GM19452 (cell line): ENCODE measurements at regions not wholly inside any gene's neighbourhood (a gene's known extent, or its start where the extent isn't known, plus 50 kb on each side); places are given as distances from the start of the nearest gene placed in this dataset.
"Not testable (repeated sequence)": the region's sequence is repeated elsewhere in the genome, so short reads cannot be mapped to it uniquely, and the experiment has no call there.

ENCODE experiments used
- ATAC-seq: cut with Tn5 transposase; IDR thresholded peaks from one replicate; pipeline ENCODE4 v1.9.1; 2021; ENCODE audit not compliant: unreplicated experiment

DNA sequence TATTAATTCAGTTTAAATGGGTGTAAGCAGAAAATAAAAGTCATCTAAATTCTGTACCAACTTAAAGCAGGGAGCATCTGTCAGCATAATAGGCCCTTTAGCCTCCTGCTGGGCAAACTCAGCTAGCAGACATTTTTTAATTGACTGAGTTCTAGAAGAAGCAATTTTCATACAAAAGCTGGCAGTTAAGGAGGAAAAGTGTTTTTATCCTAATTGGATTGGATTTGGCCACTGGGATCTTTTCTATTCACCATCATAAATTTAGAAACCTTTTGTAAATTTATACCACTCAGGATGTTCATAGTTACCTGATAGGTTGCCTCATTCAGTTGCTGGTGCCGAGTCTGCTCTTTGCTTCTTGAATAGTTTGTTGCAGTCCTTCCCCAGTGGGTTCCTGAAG, 262.7 kb upstream of the FSIP2 start:
- ATAC-seq: no peak

DNA sequence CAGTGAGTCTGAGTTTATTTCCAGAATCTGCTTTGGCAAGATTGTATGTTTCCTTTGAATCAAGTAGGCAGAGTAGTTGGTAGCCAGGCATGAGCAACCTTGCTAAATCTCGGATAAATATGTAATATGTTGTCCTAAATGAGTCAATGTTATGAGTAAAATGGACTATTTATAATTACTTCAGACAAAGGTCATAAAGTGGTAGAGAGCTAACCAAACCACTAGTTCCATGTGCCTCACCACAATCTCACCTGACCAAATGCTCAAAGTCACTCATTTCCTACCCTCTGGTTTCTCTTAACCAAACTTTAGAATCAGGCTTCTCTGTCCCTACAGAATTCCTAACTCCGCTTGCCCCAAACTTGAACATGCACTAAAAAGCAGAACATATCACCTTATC, 261.2 kb upstream of the FSIP2 start:
- no peak for ATAC-seq

DNA sequence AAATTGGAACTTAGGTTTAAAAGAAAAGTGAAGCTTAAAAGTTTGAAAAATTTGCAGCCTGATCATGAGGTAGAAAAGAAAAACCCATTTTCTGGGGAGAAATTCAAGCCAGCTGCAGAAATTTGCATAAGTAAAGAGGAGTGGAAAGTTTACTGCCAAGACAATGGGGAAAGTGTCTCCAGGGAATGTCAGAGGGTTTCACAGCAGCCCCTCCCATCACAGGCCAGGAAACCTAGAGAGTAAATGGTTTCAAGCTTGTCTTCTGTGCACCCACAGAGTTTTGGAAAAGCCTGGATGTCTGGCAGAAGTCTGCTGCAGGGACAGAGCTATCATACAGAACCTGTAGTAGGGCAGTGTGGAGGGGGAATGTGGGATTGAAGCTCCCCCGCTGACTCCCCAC, 254.0 kb upstream of the FSIP2 start:
- ATAC-seq: no peak

DNA sequence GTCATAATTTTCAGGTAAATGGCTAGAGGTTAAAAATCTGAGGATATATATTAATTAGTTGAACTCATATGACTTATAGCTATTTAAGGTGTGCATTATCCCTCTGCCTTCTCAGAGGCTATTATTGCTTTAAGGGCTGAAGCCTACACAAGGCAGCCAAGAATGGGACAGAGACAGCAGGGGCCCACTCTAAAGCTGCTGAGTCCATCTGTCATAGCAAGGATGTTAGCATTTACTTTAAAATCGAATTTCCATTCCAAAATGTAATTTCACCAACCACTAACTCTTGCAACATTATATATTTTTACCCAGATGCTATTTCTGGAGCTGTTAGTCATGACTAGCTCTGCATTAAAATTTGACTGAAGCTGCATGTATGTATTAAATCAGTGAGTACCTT, 236.3 kb upstream of the FSIP2 start:
- no peak for ATAC-seq

DNA sequence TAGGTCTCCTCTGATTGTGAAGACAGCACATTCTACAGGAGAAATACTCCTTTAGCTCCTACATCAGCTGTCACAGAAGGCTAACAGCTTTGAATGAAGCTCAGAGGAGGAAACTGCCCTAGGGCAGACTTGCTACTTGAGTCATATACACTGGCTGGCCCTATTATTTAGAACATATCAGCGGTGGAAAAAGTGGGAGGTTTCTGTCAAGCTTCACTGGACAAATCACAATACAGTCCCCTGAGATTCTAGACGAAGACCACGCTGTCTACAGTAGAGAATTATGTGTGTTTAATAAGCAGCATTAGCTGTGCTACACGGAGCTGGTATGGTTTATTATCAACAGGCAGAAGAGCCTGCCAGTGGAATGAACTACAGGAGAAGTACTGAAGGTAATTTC, 230.9 kb upstream of the FSIP2 start:
- no peak for ATAC-seq

DNA sequence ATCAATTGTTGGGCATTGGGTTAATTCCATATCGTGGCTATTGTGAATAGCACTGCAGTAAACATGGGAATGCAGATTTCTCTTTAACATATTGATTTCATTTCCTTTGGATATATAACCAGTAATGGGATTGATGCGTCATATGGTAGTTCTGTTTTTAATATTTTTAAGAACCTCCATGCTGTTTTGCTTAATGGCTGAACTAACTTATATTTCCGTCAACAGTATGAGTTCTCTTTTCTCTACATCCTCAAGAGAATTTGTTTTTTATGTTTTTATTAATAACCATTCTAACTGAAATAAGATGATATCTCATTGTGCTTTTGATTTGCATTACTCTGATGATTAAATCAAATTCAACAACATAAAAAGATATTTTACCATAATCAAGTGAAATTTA, 228.5 kb upstream of the FSIP2 start:
- ATAC-seq: no peak

DNA sequence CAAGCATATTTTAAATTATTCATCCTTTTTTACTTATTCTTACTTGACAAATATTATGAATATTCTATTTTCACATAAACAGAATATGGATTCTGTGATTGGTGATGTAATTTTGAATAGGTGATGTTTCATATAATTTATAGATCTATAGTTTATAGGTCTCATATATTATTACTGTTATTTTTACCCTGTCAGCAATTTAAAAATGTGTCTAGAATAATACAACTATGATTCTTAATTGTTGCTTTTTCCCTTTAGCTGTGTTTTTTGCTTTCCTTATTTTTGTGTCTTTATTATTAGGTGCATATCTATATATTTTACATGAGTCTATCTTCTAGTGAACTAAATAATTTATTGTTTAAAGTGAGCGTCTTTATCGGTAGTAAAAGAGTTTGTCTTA, 226.7 kb upstream of the FSIP2 start:
- ATAC-seq: no peak

DNA sequence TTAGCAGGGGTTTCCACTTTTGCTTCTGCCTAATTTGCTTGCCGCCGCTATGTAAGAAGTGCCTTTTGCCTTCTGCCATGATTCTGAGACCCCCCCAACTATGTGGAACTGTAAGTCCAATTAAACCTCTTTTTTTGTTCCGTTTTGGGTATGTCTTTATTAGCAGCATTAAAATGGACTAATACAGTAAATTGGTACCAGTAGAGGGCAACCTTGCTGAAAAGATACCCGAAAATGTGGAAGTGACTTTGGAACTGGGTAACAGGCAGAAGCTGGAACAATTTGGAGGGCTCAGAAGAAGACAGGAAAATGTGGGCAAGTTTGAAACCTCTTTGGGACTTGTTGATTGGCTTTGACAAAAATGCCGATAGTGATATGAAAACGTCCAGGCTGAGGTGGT, 216.1 kb upstream of the FSIP2 start:
- ATAC-seq: no peak

DNA sequence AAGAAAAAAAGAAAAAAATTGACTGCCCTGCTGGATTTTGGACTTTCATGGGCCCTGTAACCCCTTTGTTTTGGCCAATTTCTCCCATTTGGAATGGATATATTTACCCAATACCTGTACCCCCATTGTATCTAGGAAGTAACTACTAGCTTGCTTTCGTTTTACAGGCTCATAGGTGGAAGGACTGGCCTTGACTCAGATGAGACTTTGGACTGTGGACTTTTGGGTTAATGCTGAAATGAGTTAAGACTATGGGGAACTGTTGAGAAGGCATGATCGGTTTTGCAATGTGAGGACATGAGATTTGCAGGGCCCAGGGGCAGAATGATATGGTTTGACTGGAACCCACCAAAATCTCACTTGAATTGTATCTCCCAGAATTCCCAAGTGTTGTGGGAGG, 214.4 kb upstream of the FSIP2 start:
- not testable (repeated sequence) for ATAC-seq

DNA sequence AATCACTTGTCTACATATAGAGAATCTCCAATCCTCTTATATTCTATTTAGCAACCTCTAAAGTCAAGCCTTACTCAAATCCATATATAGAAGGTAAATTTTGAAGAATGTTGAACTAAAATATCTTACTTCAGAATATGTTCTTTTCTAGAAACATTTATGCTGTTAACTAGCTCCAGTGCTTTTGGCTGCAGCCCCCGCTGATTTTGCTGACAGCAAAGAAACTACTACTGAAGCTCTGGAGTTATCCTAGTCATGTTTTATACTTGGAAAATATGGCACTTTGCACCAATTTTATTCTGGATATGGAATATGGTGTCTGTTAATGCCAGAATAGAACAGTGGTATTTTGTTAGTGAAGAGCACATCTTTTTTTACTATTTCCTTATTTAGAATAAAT, 212.4 kb upstream of the FSIP2 start:
- ATAC-seq: no peak

DNA sequence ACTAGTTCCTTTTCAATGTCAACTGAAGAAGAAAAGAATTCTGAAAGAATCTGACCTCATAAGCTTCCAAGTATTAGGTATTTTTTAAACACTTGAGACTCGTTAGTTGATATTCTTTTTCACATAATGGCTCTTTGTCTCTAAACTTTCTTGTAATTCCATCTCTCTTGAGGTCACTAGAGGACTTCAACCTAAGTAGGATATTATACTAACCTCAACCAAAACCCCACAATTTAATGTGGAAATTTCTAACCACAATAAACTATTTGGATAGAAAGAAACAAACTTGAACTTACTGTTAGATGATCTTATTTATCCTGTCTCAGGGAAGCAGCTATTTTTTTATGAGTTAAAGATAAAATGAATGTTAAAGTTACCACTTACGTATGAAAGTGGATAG, 206.9 kb upstream of the FSIP2 start:
- no peak for ATAC-seq

DNA sequence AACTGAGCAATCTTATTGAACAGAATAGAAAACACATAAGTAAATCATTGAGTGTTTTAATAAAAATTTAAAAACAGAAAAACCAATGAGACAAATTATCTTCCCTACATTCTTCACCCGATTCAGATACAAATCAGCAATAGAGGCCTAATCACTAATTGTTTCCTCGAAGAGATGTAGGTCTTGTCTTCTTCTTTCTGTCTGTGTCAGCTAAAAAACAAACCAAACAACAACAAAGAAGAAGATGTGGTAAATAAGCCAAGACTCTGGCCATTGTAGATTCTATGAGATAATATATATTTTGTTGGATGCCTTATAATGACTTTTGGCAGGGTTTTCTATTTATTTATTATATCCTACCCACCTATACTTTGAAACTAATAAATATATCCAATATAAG, 200.9 kb upstream of the FSIP2 start:
- no peak for ATAC-seq

DNA sequence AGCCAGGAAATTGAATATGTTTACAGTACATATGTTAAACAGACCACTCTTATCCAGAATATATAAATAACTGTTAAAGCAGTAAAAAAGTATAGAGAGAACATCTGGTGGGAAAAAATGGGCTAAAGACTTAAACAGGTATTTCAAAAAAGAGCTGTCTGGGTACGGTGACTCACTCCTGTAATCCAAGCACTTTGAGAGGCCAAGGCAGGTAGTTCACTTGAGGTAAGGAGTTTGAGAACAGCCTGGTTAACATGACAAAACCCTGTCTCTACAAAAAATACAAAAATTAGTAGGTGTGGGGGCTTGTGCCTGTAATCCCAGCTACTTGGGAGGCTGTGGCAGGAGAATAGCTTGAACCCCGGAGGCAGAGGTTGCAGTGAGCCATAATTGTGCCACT, 171.4 kb upstream of the FSIP2 start:
- ATAC-seq: no peak

DNA sequence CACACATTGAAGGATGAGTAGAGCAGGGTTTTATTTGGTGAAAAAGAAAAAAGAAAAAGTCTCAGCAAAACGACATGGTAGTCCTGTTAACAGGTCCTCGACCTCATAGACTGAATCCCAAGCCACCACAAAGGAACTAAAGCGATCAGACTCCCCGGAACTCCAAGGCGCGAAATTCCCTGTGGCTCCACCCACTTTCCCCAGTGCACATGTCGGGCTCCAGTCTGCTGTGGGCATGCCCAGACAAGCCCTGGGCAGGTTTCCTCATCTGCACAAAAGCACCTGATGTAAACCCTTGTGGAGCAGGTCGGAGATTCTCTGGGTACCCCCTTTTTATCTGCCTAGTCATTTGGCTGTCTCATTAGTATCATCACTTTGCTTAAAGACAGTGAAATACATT, 170.7 kb upstream of the FSIP2 start:
- no peak for ATAC-seq

DNA sequence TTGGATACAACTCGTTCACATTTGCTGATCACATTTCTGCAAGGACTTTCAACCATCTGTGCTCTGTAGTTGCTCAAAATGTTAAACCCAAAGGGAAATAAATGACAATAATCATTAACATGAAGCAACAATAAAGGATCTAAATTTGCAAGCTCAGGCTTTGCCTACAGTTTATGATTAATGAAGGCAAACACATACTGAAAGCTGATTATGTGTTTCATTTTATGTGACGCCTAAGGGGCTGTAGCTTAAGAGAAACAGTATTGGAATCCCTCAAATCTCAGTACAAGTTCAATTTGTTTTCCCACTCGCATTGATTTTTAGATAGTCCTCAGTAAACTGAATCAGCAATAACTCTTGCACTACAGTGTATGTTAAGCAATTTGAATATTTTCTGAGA, 160.3 kb upstream of the FSIP2 start:
- ATAC-seq: no peak

DNA sequence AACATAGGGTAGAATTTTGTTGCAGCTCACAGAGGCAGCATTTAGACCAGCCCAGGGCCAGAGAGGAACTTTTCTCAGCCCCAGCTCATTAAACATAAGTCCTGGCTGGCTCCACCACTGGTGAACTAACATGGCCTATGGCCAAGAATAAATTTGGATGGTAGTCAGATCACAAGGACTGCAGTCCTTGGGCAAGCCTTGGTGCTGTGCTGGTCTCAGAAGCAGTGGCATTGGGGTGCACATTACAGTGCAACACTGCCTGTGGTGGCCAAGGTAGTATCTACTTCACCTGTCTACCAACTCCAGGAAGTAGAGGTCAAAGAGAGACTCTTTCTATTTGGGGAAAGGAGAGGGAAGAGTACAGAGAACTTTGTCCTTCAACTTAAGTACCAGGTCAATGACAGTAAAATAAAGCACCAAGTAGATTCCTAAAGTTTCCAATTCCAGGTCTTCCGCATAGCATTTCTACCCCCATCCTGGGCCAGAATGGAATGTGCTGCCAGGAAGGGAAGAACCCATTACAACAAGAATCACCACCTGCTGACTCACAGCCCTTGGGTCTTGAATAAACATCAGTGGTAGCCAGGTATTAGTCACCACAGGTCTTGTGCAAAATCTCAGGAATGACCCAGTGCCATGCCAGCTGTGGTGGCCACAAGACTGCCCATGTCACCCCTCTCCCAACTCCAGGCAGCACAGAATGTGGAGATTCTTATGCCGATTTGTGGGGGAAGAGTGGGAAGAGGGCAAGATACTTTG, 155.4 kb upstream of the FSIP2 start:
- no peak for ATAC-seq

DNA sequence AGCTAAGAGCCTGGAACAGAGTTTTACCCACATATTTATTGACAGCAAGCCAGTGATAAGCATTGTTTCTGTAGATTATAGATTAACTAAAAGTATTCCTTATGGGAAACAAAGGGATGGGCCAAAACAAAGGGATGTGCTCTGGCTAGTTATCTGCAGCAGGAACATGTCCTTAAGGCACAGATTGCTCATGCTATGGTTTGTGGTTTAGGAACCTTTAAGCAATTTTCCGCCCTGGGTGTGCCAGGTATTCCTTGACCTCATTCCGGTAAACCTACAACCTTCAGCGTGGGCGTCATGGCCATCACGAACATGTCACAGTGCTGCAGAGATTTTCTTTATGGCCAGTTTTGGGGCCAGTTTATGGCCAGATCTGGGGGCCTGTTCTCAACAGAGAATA, 153.4 kb upstream of the FSIP2 start:
- not testable (repeated sequence) for ATAC-seq

DNA sequence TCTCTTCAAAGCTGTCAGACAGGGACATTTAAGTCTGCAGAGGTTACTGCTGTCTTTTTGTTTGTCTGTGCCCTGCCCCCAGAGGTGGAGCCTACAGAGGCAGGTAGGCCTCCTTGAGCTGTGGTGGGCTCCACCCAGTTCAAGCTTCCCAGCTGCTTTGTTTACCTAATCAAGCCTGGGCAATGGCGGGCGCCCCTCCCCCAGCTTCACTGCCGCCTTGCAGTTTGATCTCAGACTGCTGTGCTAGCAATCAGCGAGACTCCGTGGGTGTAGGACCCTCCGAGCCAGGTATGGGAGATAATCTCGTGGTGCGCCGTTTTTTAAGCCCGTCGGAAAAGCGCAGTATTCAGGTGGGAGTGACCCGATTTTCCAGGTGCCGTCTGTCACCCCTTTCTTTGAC, 147.3 kb upstream of the FSIP2 start:
- ATAC-seq: not testable (repeated sequence)

DNA sequence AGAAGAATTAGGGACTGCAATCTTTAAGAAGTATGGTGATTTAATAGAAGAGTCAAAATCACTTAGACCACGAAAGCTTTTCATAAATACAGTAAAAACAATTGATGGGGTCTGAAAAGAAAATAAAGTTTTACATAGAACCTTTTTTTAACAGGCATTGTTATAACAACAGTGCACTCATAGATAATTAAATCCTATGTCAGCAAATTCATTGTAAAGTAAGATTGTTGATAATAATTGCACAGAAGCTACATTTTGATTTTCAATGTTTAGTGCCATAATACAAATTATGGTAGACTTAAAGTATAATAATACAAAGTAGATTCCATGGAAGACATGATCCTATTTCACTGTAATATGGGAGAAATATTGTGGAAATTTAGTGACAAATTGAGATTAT, 130.7 kb upstream of the FSIP2 start:
- no peak for ATAC-seq

DNA sequence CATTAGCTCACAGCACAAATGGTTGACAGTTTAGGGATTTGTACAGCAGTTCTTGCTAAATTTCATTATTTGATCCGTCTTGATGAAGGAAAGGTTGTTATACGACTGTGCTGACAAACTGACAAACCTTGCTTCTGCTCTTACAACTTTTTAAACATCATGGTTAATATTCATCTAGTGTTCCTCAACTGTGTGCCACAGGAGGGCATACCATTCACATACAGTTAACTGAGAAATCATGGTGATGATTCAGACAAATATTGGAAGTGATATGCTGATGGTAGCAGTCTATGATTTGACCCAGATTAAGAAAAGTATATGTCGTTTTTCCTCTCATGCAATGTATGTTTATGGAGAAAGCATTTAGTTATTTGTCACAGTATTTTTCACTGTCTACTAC, 129.8 kb upstream of the FSIP2 start:
- ATAC-seq: no peak

DNA sequence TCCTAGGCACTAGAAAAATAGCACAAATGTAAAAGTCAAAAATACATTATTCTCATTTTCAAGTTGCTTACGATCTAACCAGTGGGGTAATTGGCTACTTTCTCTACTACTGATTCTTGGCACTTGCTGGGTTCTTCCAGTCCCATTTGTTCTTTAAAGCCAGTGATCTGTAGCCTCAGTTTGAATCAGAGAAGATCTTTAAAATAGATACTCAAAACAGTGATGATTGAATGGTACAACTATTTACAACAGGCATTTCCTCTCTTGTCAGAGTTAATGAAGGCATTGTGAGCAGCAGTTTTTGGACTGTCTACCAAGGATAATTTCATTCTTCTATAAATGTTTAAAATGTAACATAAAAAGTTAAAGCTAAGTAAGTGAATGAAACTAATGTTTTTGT, 128.3 kb upstream of the FSIP2 start:
- ATAC-seq: no peak

DNA sequence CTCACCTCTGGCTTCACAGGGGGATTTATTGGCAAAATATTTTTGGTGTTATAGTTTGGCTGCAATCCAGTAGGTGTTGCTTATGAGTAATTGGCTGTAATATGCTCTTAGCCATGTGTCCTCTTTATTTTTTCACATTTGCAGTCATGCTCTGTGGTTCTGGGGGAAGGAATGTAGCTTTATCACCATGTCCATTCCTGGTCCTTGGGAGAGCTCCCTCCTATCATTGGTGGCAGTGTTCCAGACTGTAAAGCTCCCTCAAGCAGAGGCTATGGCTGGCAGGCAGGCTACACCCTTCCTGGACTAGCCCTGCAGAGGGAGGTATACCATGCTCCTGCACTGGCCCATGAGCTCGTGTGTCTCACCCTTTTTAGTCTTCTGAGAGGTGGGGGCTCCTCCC, 120.0 kb upstream of the FSIP2 start:
- ATAC-seq: no peak

DNA sequence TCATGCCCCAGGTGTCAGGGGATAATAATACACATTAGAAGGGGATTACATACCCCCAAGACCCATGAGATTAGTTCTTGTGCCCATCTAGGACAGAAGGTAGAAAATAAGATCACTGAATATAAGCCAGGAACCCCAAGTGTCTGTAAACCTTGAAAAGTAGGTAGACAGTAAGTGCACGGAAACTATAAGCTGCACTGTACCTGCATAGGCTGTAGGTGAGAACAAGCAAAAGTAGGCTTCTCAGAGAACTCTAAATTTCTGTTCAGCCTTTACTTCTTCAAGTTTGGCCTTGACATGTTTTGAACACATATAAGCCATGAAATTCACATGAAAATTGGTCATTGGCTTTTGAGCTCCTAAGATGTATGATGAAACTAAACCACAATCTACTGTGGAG, 113.0 kb upstream of the FSIP2 start:
- ATAC-seq: no peak

DNA sequence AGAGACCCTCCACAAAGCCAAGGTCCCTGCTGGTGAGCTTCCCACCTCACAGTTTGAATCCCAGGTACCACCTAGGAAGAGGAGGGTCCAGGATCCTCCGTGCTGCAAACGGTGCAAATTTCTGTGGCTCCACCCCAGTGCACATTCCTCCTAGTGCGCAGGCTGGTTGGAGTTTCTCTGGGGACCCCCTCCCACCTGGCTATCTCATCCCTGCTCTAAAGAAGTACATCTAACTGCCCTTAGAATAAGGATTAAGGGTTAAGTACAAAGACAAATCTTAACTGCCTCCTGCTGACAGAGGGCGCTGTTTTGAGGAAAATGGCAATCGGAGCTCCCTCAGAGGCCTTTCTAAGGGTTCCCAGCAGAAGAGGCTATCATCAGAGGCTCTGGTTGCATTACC, 109.6 kb upstream of the FSIP2 start:
- ATAC-seq: no peak
